A673 (cell line): ENCODE measurements at regions not wholly inside any gene's neighbourhood (a gene's known extent, or its start where the extent isn't known, plus 50 kb on each side); places are given as distances from the start of the nearest gene placed in this dataset.

Experiments used
- CTCF ChIP-seq: fragments of 300-800, 200-600 bp; sonication (generic); conservative IDR thresholded peaks from 2 replicates; pipeline ENCODE4 v1.5.1; 2017; ENCODE audit warnings: low read depth, mild to moderate bottlenecking, antibody characterized with exemption, low read length, moderate library complexity, mixed read lengths
- EZH2 ChIP-seq: fragments of 200-600 bp; sonication (generic); IDR thresholded peaks from 2 replicates; pipeline ENCODE4 v1.6.1; 2017; ENCODE audit warnings: borderline replicate concordance, low read depth, mild to moderate bottlenecking, mixed read lengths, antibody characterized with exemption, low read length; ENCODE audit not compliant: poor library complexity, severe bottlenecking

GRCh38 chr16:86245895-86246294 is 264.4 kb upstream of the FOXF1 start:
- no peak for TF ChIP-seq CTCF
- no peak for TF ChIP-seq EZH2
